Transverse colon (tissue), 3 donors: ENCODE measurements at regions not wholly inside any gene's neighbourhood (a gene's known extent, or its start where the extent isn't known, plus 50 kb on each side); places are given as distances from the start of the nearest gene placed in this dataset.

Source experiments
- EP300 ChIP-seq: sonication (generic); formaldehyde crosslinking; IDR thresholded peaks from one replicate; pipeline ENCODE4 v1.6.1; 2017; ENCODE audit warnings: antibody characterized with exemption, low read depth
- TF ChIP-seq, protein P1 (sequence below), 5 experiments: fragments of 200-600 bp in 3 of 5; fragments of 450-650 bp in 2 of 5; sonication (generic) in 3 of 5; IDR thresholded peaks; 1 replicate in 2 of 5; 2 replicates in 3 of 5; pipeline ENCODE4 v1.5.1; 2016 to 2017; ENCODE audit warnings: antibody characterized with exemption in 5 of 5, inconsistent platforms in 3 of 5, mild to moderate bottlenecking in 2 of 5, moderate library complexity in 1 of 5

DNA sequence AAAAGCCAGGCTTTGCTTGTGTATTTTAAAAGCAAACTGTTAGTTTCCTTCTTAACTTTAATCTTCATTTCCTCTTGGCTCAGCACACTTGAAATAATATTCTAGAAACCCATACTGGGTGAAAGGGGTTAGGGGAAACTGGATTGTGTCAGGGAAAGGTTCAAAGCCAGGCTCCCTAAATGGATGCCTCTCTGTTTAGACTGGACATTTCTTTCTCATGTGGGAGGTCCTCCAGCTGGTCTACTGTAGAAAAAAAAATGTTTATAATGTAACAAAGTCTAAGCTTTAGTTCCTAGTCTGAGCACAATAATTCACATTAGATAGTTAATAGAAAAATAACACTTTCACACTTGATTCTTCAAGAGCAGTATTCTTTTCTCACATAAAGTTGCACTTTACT lies 89.0 kb upstream of the AKIRIN2 start:
- TF ChIP-seq, protein P1, sequence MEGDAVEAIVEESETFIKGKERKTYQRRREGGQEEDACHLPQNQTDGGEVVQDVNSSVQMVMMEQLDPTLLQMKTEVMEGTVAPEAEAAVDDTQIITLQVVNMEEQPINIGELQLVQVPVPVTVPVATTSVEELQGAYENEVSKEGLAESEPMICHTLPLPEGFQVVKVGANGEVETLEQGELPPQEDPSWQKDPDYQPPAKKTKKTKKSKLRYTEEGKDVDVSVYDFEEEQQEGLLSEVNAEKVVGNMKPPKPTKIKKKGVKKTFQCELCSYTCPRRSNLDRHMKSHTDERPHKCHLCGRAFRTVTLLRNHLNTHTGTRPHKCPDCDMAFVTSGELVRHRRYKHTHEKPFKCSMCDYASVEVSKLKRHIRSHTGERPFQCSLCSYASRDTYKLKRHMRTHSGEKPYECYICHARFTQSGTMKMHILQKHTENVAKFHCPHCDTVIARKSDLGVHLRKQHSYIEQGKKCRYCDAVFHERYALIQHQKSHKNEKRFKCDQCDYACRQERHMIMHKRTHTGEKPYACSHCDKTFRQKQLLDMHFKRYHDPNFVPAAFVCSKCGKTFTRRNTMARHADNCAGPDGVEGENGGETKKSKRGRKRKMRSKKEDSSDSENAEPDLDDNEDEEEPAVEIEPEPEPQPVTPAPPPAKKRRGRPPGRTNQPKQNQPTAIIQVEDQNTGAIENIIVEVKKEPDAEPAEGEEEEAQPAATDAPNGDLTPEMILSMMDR (IDR thresholded peaks at IDR 0.05), result no peak
- no peak for TF ChIP-seq EP300
